HG03460 (cell line): ENCODE measurements at regions not wholly inside any gene's neighbourhood (a gene's known extent, or its start where the extent isn't known, plus 50 kb on each side); places are given as distances from the start of the nearest gene placed in this dataset.
"Not testable (repeated sequence)": the region's sequence is repeated elsewhere in the genome, so short reads cannot be mapped to it uniquely, and the experiment has no call there.

Experiments used
- ATAC-seq: cut with Tn5 transposase; IDR thresholded peaks from one replicate; pipeline ENCODE4 v1.9.1; 2021; ENCODE audit not compliant: unreplicated experiment

DNA sequence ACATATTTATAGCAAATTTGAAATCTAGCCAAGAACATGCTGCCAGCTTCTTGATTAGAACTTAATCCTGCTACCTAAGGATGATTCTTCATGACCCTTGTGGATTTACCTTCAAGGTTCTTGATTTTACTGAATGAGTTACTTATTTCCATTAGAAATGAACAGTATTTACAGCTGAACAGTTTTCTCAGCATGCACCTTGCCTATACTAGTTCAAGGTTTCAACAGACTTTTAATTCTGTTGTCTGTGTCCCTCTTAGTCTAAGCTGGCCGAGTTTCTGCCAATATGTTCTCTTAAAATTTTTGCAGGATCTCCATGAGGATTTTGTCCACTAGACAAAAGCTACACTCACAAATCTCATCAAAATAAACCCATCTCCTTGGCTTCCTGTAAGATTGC is 188.8 kb upstream of the ST8SIA4 start:
- no peak for ATAC-seq

- no peak for ATAC-seq
Observed at GRCh38 chr5:101084353-101084752, 181.3 kb upstream of the ST8SIA4 start.

DNA sequence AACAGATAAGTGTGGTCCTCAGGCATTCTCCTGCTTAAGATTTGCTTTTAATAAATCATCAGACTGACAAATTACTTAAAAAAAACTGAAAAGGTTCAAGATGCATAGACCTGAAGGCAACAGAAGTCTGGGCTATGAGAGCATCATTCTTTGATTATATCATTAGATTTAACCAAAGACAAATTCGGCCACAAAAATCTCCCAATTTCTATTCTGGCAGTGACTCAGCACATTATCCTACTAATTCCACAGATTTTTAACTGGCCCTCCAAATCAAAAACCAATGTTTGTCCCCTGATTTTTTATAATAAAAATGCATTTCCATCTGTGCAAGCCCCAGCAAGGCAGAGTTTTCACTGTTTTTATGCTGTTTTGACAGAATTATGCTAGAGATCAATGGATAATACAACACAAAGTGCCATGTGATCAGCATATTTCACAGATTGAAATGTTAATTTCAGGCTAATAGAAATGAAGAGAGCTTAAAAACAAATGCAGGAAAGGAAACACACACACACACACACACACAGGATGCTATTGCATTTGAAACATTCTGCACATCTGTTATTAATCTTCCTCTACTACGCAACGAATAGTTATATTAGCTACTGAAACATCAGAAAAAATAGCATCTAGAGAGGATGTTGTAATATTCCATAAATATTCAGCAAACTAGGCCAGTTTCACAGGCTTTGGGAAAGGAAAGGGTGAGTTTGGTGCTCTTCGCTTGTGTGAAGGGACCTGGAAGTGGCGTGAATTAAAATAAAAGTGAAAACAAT is 177.6 kb upstream of the ST8SIA4 start:
- ATAC-seq: no peak

DNA sequence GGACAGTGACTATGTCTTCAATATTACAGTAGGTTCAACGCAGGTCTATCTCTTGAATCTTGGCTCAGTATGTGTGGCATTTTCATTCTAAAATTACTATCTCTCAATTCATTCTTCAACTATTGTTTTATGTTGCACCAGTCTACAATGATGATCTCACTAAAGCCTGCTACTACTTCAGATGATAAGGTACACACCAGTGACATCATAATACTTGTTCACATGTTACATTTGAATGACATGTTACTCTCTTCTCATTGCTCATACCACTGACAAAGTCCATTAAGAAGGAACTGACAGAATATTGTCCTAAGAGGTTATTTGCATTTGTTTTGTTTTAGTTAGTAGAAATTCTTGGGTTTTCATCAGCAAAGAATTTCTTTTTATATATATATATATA is 165.2 kb upstream of the ST8SIA4 start:
- ATAC-seq: no peak

DNA sequence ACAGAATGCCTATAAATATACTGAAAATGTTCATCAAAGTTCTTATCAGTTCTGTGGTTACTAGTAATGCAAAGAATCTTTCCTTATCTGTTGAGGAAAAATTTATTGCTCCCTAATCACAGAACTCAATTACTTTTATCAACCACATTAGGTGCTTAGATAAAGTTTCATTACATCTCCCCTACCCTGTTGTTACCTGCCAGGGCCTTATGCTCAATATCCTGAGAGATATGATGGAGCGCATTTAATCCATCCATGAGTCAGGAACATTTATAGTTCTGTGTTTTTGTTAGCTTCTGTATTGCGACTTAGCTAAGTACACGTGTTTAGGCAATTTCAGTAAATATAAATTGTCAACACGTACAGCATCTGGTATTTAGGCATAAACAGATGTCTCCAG is 164.3 kb upstream of the ST8SIA4 start:
- no peak for ATAC-seq

DNA sequence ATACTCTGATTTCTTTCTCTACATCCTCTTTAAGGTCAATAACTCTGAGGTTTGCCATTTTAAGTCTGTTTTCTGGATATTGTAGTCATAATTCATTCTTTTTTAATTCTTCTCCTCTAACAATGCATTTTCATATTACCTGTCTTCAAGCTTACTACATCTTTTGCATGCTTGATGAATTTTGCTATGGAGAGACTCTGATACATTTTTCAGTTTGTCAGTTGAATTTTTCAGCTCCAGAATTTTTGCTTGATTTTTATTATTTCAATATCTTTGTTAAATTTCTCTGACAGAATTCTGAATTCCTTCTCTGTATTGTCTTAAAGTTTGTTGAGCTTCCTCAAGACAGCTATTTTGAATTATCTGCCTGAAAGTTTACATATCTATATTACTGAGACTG is 159.8 kb upstream of the ST8SIA4 start:
- ATAC-seq: no peak

DNA sequence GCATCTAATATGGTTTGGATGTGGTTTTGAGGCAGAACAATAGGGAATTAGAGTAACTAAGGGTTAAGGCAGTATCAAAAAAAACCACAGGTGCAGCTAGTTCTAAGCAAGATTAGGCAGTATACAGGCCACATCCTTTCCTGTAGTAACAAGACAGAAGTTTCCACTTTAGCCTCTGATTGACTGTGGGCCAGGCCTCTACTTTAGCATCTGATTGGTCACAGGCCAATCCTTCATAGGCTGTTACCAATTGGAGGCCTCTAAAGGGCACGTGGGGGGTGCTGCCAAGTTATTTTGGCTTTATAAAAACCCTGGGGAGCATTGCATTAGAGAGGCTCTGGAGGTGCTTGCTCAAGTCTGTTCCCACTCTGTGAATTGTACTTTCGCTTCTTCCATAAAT is 144.1 kb upstream of the ST8SIA4 start:
- peak; percentile 71 for ATAC-seq

DNA sequence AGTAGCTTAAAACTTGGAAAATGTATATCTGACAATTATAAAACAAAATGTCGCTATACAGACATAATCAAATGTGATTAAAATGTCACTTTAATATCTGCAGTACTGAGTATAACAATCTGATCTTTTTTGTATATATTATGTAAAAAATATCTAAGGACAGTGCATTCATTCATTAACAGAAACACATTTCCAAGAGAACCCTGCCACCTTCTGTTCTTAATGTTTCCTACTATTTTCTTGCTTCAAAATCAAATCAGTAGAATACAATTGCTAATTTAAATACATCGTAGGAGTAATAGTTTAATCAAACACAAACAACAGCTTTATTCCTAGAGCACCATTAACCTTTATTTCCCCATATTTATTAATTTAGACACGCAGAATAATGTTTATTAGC is 142.6 kb upstream of the ST8SIA4 start:
- ATAC-seq: no peak

- ATAC-seq: not testable (repeated sequence)
Observed at GRCh38 chr5:101040002-101040401, 136.9 kb upstream of the ST8SIA4 start.

DNA sequence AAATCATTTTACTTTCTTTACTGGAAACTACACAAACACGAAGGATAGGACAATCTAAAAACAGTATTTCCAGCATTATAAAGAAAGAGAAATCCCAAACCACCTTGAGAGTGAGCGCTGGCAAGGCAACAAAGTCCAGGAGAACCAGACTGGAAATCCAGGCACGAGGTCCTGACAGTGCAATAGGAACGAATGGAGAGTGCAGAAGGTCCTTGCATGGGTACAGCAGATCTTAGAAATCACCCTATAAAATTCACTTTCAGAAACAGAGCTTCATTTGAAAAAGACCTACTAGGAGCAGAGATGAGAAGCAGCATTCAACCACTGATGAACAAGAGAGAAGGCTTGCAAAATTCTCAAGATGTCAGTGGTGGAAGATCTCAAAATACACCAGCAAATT is 133.7 kb upstream of the ST8SIA4 start:
- no peak for ATAC-seq

- ATAC-seq: no peak
Observed at GRCh38 chr5:101035425-101035824, 132.3 kb upstream of the ST8SIA4 start.

GRCh38 chr5:101024299-101024698 is 121.2 kb upstream of the ST8SIA4 start:
- peak; percentile 56 for ATAC-seq

DNA sequence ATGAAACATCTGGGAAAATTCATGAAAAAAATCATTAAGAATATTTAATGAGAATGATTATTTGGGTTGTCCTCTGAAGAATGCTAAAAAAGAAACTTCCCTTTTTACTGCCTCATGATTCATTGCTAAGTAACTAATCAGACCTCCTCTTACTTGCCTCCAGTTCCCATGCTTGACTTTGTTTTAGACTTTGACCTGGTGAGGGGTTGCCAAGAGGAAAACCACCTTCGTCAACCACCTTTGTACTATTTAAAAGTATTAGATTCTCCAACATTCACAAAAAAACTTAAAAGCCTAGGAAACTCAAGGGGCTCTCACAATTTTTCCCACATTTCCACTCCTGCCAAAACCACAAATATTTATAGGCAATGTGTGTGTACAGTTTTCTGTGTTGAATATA is 115.2 kb upstream of the ST8SIA4 start:
- ATAC-seq: no peak

DNA sequence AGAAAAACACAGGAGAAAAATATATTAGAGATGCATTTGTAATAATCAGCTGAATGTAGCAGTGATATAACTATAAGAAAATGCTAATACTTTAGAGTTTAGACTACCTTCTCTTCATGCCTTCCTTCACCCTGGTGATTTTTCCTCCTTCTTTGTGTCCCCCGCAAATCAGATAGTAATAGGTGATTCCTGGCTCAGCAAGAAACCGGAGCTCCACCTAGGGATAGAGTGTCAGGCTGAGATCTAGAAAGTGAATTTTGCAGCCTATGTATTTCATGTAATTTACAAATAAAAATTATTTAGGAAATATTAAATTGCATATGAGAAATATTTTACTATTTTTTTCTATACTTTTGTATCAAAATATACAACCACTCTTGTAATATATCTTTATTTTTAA is 109.8 kb upstream of the ST8SIA4 start:
- ATAC-seq: no peak

DNA sequence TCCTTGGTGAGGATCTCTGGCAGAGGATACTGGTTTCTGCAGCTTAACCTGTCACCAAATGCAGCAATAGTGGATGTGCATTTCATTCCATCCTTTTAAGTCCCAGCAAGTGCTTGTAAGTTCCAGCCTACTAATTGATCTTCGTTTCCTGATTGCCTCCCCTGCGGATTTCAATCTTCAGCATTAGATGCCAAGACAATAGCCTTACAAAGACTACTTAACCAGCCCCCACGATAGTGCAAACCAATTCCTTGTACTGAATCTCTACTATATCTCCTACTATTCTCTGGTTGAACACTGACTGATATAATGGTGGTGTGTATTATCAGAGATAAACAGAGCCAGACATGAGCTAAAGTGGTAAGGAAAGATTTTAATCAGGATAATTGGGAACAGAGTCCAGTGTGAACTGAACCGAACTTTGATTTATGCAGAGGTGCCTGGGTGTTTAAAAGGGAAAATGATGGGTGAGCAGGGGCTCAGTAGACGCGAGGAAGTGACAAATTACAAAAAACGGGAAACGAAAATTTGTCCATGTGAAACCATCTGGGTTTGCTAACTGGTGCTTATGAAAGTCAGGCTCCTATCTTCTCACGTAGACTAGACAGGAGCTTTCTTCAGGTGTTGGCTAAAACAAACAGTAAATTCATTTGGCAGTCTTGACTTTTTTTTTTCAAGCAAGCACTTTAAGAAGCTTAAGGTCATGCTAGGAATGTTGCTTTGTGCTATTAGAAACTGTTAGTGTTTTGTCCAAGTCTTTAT is 106.9 kb upstream of the ST8SIA4 start:
- peak; percentile 84 for ATAC-seq

GRCh38 chr5:100992354-100992753 is 89.3 kb upstream of the ST8SIA4 start:
- no peak for ATAC-seq

DNA sequence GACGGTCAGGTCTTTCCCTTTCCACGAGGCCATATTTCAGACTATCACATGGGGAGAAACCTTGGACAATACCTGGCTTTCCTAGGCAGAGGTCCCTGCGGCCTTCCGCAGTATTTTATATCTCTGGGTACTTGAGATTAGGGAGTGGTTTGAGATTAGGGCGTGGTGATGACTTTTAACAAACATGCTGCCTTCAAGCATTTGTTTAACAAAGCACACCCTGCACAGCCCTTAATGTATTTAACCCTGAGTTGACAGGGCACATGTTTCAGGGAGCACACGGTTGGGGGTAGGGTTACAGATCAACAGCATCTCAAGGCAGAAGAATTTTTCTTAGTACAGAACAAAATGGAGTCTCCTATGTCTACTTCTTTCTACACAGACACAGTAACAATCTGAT is 80.5 kb upstream of the ST8SIA4 start:
- ATAC-seq: not testable (repeated sequence)

GRCh38 chr5:100974082-100974481 is 71.0 kb upstream of the ST8SIA4 start:
- ATAC-seq: no peak

DNA sequence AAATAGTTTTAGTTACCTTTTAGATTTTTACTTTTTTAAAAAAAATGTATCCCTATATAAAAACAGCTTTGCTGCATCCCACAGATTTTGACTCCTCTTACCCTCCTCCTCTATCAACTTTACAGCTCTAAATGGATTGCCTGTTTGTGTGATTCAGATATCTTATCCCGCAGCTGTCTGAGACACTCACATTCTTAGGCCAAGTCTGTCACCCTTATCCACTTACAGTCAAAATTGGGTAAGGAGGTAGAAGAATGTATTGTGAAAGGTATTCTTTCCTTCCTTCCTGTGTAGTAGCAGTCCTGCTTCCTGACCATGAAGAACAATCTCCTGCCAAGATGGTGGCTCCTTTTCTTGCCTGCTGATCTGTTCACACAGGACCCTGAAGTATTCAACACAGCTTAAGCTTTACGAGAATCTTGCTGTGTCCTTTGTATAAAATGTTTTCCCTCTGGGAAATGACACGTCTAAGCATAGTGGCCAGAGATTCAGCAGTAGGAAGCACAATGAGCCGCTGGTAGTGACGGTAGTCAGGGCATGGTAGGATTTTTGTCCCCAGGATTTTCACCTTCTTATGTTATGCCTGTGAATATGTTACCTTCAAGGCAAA is 67.7 kb upstream of the ST8SIA4 start:
- ATAC-seq: no peak

GRCh38 chr5:100965291-100965690 is 62.2 kb upstream of the ST8SIA4 start:
- ATAC-seq: no peak
